ENCODE measurements at regions not wholly inside any gene's neighbourhood (a gene's known extent, or its start where the extent isn't known, plus 50 kb on each side); places are given as distances from the start of the nearest gene placed in this dataset.
A peak's percentile ranks its signal among the peaks of the same experiment; 100 is the strongest.

GRCh38 chr11:104734998-104735397 is 163.3 kb downstream of the CASP12 start:
- DNase-seq = peak in 1 of 5 donors; percentile 1
- no peaks in the 10 kb centered on the region for H3K27me3 ChIP-seq (ENCODE audit: control insufficient read depth, insufficient read depth, low read length)
- no peaks in the 10 kb centered on the region for H3K9me3 ChIP-seq (ENCODE audit: control insufficient read depth in 2 of 3, insufficient read depth in 1 of 3, low read length in 3 of 3)
- no peak overlapping the region for H3K9ac ChIP-seq (ENCODE audit: low read length in 3 of 3)
- FAIRE-seq = no peak
- no peak for TF ChIP-seq CTCF (IDR thresholded peaks at IDR 0.05; ENCODE audit: borderline replicate concordance, extremely low read depth, insufficient read depth)
- no peaks in the 10 kb centered on the region for H3K4me1 ChIP-seq (ENCODE audit: control insufficient read depth in 2 of 3, insufficient read depth in 2 of 3, low read depth in 1 of 3, low read length in 3 of 3)
- intact Hi-C loops (cut with DNase I) = no loop called here
- H3K27ac ChIP-seq (ENCODE audit: low read depth in 2 of 2, low read length in 2 of 2) = no peak overlapping the region
- no peaks in the 10 kb centered on the region for H3K36me3 ChIP-seq (ENCODE audit: control insufficient read depth in 2 of 3, insufficient read depth in 3 of 3, low read length in 3 of 3)
- H3K4me3 ChIP-seq (ENCODE audit: low read length in 3 of 3) = no peak overlapping the region

- DNase-seq = no peak
- Histone ChIP-seq H3K36me3 (ENCODE audit: control insufficient read depth in 2 of 3, insufficient read depth in 3 of 3, low read length in 3 of 3) (no peaks in the 10 kb centered on the region), H3K9me3 (ENCODE audit: control insufficient read depth in 2 of 3, insufficient read depth in 1 of 3, low read length in 3 of 3) (no peaks in the 10 kb centered on the region), H3K27me3 (ENCODE audit: control insufficient read depth, insufficient read depth, low read length) (no peaks in the 10 kb centered on the region), H3K4me3 (ENCODE audit: low read length in 3 of 3) (no peak overlapping the region), H3K4me1 (ENCODE audit: control insufficient read depth in 2 of 3, insufficient read depth in 2 of 3, low read depth in 1 of 3, low read length in 3 of 3) (no peaks in the 10 kb centered on the region), H3K9ac (ENCODE audit: low read length in 3 of 3) (no peak overlapping the region), H3K27ac (ENCODE audit: low read depth in 2 of 2, low read length in 2 of 2) (no peak overlapping the region)
- intact Hi-C loops (cut with DNase I) = no loop called here
- no peak for FAIRE-seq
- TF ChIP-seq CTCF (IDR thresholded peaks at IDR 0.05; ENCODE audit: borderline replicate concordance, extremely low read depth, insufficient read depth) = no peak
Measured at GRCh38 chr11:104731890-104732289, 166.4 kb downstream of the CASP12 start.

- no peaks in the 10 kb centered on the region for H3K27me3 ChIP-seq (ENCODE audit: control insufficient read depth, insufficient read depth, low read length)
- DNase-seq = no peak
- no peaks in the 10 kb centered on the region for H3K36me3 ChIP-seq (ENCODE audit: control insufficient read depth in 2 of 3, insufficient read depth in 3 of 3, low read length in 3 of 3)
- intact Hi-C loops (cut with DNase I) = no loop called here
- no peak overlapping the region for H3K27ac ChIP-seq (ENCODE audit: low read depth in 2 of 2, low read length in 2 of 2)
- H3K4me1 ChIP-seq (ENCODE audit: control insufficient read depth in 2 of 3, insufficient read depth in 2 of 3, low read depth in 1 of 3, low read length in 3 of 3) = no peaks in the 10 kb centered on the region
- no peak overlapping the region for H3K9ac ChIP-seq (ENCODE audit: low read length in 3 of 3)
- H3K9me3 ChIP-seq (ENCODE audit: control insufficient read depth in 2 of 3, insufficient read depth in 1 of 3, low read length in 3 of 3) = no peaks in the 10 kb centered on the region
- no peak for FAIRE-seq
- TF ChIP-seq CTCF (IDR thresholded peaks at IDR 0.05; ENCODE audit: borderline replicate concordance, extremely low read depth, insufficient read depth) = no peak
- H3K4me3 ChIP-seq (ENCODE audit: low read length in 3 of 3) = no peak overlapping the region
Measured at GRCh38 chr11:104728927-104729326, 169.3 kb downstream of the CASP12 start.

GRCh38 chr11:104727768-104728167 is 170.5 kb downstream of the CASP12 start:
- no peak overlapping the region for H3K27ac ChIP-seq (ENCODE audit: low read depth in 2 of 2, low read length in 2 of 2)
- intact Hi-C loops (cut with DNase I) = no loop called here
- no peaks in the 10 kb centered on the region for H3K4me1 ChIP-seq (ENCODE audit: control insufficient read depth in 2 of 3, insufficient read depth in 2 of 3, low read depth in 1 of 3, low read length in 3 of 3)
- no peak for DNase-seq
- no peak overlapping the region for H3K9ac ChIP-seq (ENCODE audit: low read length in 3 of 3)
- TF ChIP-seq CTCF (IDR thresholded peaks at IDR 0.05; ENCODE audit: borderline replicate concordance, extremely low read depth, insufficient read depth) = no peak
- no peaks in the 10 kb centered on the region for H3K27me3 ChIP-seq (ENCODE audit: control insufficient read depth, insufficient read depth, low read length)
- no peak for FAIRE-seq
- H3K36me3 ChIP-seq (ENCODE audit: control insufficient read depth in 2 of 3, insufficient read depth in 3 of 3, low read length in 3 of 3) = no peaks in the 10 kb centered on the region
- no peak overlapping the region for H3K4me3 ChIP-seq (ENCODE audit: low read length in 3 of 3)
- peaks cover 0 to 11% (median 0%) of the 10 kb centered on the region in 3 donors for H3K9me3 ChIP-seq (ENCODE audit: control insufficient read depth in 2 of 3, insufficient read depth in 1 of 3, low read length in 3 of 3)

All from kidney (tissue), 13 donors.